ENCODE measurements at regions not wholly inside any gene's neighbourhood (a gene's known extent, or its start where the extent isn't known, plus 50 kb on each side); places are given as distances from the start of the nearest gene placed in this dataset.
"Not testable (repeated sequence)": the region's sequence is repeated elsewhere in the genome, so short reads cannot be mapped to it uniquely, and the experiment has no call there.

GRCh38 chr2:111302397-111303218 is 181.9 kb downstream of the BCL2L11 start:
- ATAC-seq (ENCODE audit: low read depth); H3K9ac ChIP-seq (ENCODE audit: low read depth, low read length); intact Hi-C loops (cut with micrococcal nuclease); H3K4me2 ChIP-seq (ENCODE audit: low read depth, low read length); H3K23ac ChIP-seq (ENCODE audit: low read depth, low read length); dilution Hi-C loops (cut with HindIII; ENCODE audit: low sequenced_read_pairs, unreplicated experiment); H4K91ac ChIP-seq (ENCODE audit: insufficient read depth, low read depth, low read length); H2AFZ ChIP-seq (replicated peaks; ENCODE audit: low read length, poor library complexity); H4K8ac ChIP-seq (ENCODE audit: low read depth in 2 of 2, low read length in 2 of 2); CTCF ChIA-PET; H3K4ac ChIP-seq (ENCODE audit: low read depth, low read length); H4K20me1 ChIP-seq (ENCODE audit: insufficient read depth, low read length); H3K4me1 ChIP-seq (ENCODE audit: control insufficient read depth, insufficient read depth, low read length); H4K5ac ChIP-seq (ENCODE audit: low read depth, low read length); in situ Hi-C loops (cut with MboI; ENCODE audit: low sequenced_read_pairs); BruUV-seq (replicated peaks); H3K9me3 ChIP-seq (ENCODE audit: control insufficient read depth, insufficient read depth, low read length); H3K79me1 ChIP-seq (ENCODE audit: low read depth in 1 of 2, low read length in 2 of 2); H3K27ac ChIP-seq (ENCODE audit: insufficient read depth, low read length); DNase-seq; H3K18ac ChIP-seq (ENCODE audit: low read depth, low read length); H3K56ac ChIP-seq (ENCODE audit: extremely low read depth, insufficient read depth, low read length); H3K9me1 ChIP-seq (ENCODE audit: insufficient read depth, low read length); H3K27me3 ChIP-seq (ENCODE audit: control insufficient read depth, insufficient read depth, low read length); H2BK120ac ChIP-seq (ENCODE audit: low read depth, low read length); H2AK5ac ChIP-seq (ENCODE audit: low read depth, low read length); H2BK15ac ChIP-seq (ENCODE audit: low read depth, low read length); H3K14ac ChIP-seq (replicated peaks; ENCODE audit: low read depth, low read length); H2AK9ac ChIP-seq (replicated peaks; ENCODE audit: low read depth, low read length, poor library complexity); H3K4me3 ChIP-seq (ENCODE audit: insufficient read depth, low read depth, low read length); H3K36me3 ChIP-seq (ENCODE audit: control insufficient read depth, insufficient read depth, low read length); POLR2A ChIA-PET (ENCODE audit: unreplicated experiment); H2BK20ac ChIP-seq (ENCODE audit: low read depth, low read length); H2BK5ac ChIP-seq (ENCODE audit: low read depth, low read length, poor library complexity, severe bottlenecking): not testable (repeated sequence)
- no CpG with 5 or more reads among the region's 7 CpGs for WGBS, 2 experiments (ENCODE audit: extremely low coverage in 2 of 2, insufficient read length in 1 of 2)

GRCh38 chr2:111307302-111307701 is 186.6 kb downstream of the BCL2L11 start:
- H3K27ac ChIP-seq (ENCODE audit: insufficient read depth, low read length); H3K56ac ChIP-seq (ENCODE audit: extremely low read depth, insufficient read depth, low read length); H2AK9ac ChIP-seq (replicated peaks; ENCODE audit: low read depth, low read length, poor library complexity); H3K27me3 ChIP-seq (ENCODE audit: control insufficient read depth, insufficient read depth, low read length); H3K4ac ChIP-seq (ENCODE audit: low read depth, low read length); H2AFZ ChIP-seq (replicated peaks; ENCODE audit: low read length, poor library complexity); BruUV-seq (replicated peaks); H2BK15ac ChIP-seq (ENCODE audit: low read depth, low read length); H3K9me3 ChIP-seq (ENCODE audit: control insufficient read depth, insufficient read depth, low read length); H3K23ac ChIP-seq (ENCODE audit: low read depth, low read length); H2BK20ac ChIP-seq (ENCODE audit: low read depth, low read length); H4K5ac ChIP-seq (ENCODE audit: low read depth, low read length); dilution Hi-C loops (cut with HindIII; ENCODE audit: low sequenced_read_pairs, unreplicated experiment); H3K18ac ChIP-seq (ENCODE audit: low read depth, low read length); H3K14ac ChIP-seq (replicated peaks; ENCODE audit: low read depth, low read length); DNase-seq; in situ Hi-C loops (cut with MboI; ENCODE audit: low sequenced_read_pairs); H2AK5ac ChIP-seq (ENCODE audit: low read depth, low read length); H3K4me2 ChIP-seq (ENCODE audit: low read depth, low read length); H2BK5ac ChIP-seq (ENCODE audit: low read depth, low read length, poor library complexity, severe bottlenecking); H3K9ac ChIP-seq (ENCODE audit: low read depth, low read length); H4K20me1 ChIP-seq (ENCODE audit: insufficient read depth, low read length); H3K4me3 ChIP-seq (ENCODE audit: insufficient read depth, low read depth, low read length); CTCF ChIA-PET; POLR2A ChIA-PET (ENCODE audit: unreplicated experiment); H3K9me1 ChIP-seq (ENCODE audit: insufficient read depth, low read length); H4K8ac ChIP-seq (ENCODE audit: low read depth in 2 of 2, low read length in 2 of 2); ATAC-seq (ENCODE audit: low read depth); H3K4me1 ChIP-seq (ENCODE audit: control insufficient read depth, insufficient read depth, low read length); intact Hi-C loops (cut with micrococcal nuclease); H2BK120ac ChIP-seq (ENCODE audit: low read depth, low read length); H4K91ac ChIP-seq (ENCODE audit: insufficient read depth, low read depth, low read length); H3K36me3 ChIP-seq (ENCODE audit: control insufficient read depth, insufficient read depth, low read length): not testable (repeated sequence)
- H3K79me1 ChIP-seq (ENCODE audit: low read depth in 1 of 2, low read length in 2 of 2): peaks cover 0 to 13% of the 10 kb centered on the region in 2 experiments; a peak in 2 of 4 replicates
- no CpG with 5 or more reads among the region's 3 CpGs for WGBS, 2 experiments (ENCODE audit: extremely low coverage in 2 of 2, insufficient read length in 1 of 2)
